GM21447 (cell line): ENCODE measurements at regions not wholly inside any gene's neighbourhood (a gene's known extent, or its start where the extent isn't known, plus 50 kb on each side); places are given as distances from the start of the nearest gene placed in this dataset.

Source experiments
- ATAC-seq: cut with Tn5 transposase; IDR thresholded peaks from one replicate; pipeline ENCODE4 v1.9.1; 2021; ENCODE audit not compliant: unreplicated experiment

GRCh38 chr12:92336641-92337040 is 191.0 kb upstream of the BTG1 start:
- ATAC-seq: no peak

GRCh38 chr12:92335831-92336230 is 190.2 kb upstream of the BTG1 start:
- ATAC-seq: no peak

- no peak for ATAC-seq
These were observed 188.9 kb upstream of the BTG1 start for GRCh38 chr12:92334552-92334951.

- ATAC-seq: no peak
These were observed 186.9 kb upstream of the BTG1 start for GRCh38 chr12:92332552-92332951.

- ATAC-seq: no peak
These were observed 185.7 kb upstream of the BTG1 start for GRCh38 chr12:92331383-92331782.

GRCh38 chr12:92330654-92331053 is 185.0 kb upstream of the BTG1 start:
- ATAC-seq: no peak

GRCh38 chr12:92326877-92327276 is 181.2 kb upstream of the BTG1 start:
- ATAC-seq: no peak

GRCh38 chr12:92324849-92325500 is 179.3 kb upstream of the BTG1 start:
- no peak for ATAC-seq

GRCh38 chr12:92312463-92312964 is 166.9 kb upstream of the BTG1 start:
- no peak for ATAC-seq

- ATAC-seq: no peak
These were observed 158.9 kb upstream of the BTG1 start for GRCh38 chr12:92304371-92305055.

- ATAC-seq: no peak
These were observed 156.6 kb upstream of the BTG1 start for GRCh38 chr12:92302041-92302829.

- no peak for ATAC-seq
These were observed 155.7 kb upstream of the BTG1 start for GRCh38 chr12:92301356-92301755.

- no peak for ATAC-seq
These were observed 155.1 kb upstream of the BTG1 start for GRCh38 chr12:92300777-92301176.

GRCh38 chr12:92299744-92300143 is 154.1 kb upstream of the BTG1 start:
- ATAC-seq: no peak

GRCh38 chr12:92299344-92299743 is 153.7 kb upstream of the BTG1 start:
- ATAC-seq: no peak

- ATAC-seq: no peak
These were observed 152.5 kb upstream of the BTG1 start for GRCh38 chr12:92297932-92298696.

- no peak for ATAC-seq
These were observed 151.8 kb upstream of the BTG1 start for GRCh38 chr12:92297405-92297804.

GRCh38 chr12:92295523-92295922 is 149.9 kb upstream of the BTG1 start:
- ATAC-seq: no peak

GRCh38 chr12:92294676-92295440 is 149.2 kb upstream of the BTG1 start:
- ATAC-seq: no peak

- no peak for ATAC-seq
These were observed 146.4 kb upstream of the BTG1 start for GRCh38 chr12:92292016-92292415.
